GM21619 (cell line): ENCODE measurements at regions not wholly inside any gene's neighbourhood (a gene's known extent, or its start where the extent isn't known, plus 50 kb on each side); places are given as distances from the start of the nearest gene placed in this dataset.
A peak's percentile ranks its signal among the peaks of the same experiment; 100 is the strongest.
"Not testable (repeated sequence)": the region's sequence is repeated elsewhere in the genome, so short reads cannot be mapped to it uniquely, and the experiment has no call there.

Experiments used
- ATAC-seq: cut with Tn5 transposase; IDR thresholded peaks from one replicate; pipeline ENCODE4 v1.9.1; 2021; ENCODE audit not compliant: unreplicated experiment

- not testable (repeated sequence) for ATAC-seq
These were observed 128.6 kb downstream of the ACTR3 start for GRCh38 chr2:114018464-114018863.

GRCh38 chr2:114020668-114021067 lies 130.8 kb downstream of the ACTR3 start:
- no peak for ATAC-seq

GRCh38 chr2:114022360-114023085 lies 132.6 kb downstream of the ACTR3 start:
- ATAC-seq: no peak

- no peak for ATAC-seq
These were observed 134.4 kb downstream of the ACTR3 start for GRCh38 chr2:114024326-114024725.

GRCh38 chr2:114025030-114025429 lies 135.1 kb downstream of the ACTR3 start:
- no peak for ATAC-seq

DNA sequence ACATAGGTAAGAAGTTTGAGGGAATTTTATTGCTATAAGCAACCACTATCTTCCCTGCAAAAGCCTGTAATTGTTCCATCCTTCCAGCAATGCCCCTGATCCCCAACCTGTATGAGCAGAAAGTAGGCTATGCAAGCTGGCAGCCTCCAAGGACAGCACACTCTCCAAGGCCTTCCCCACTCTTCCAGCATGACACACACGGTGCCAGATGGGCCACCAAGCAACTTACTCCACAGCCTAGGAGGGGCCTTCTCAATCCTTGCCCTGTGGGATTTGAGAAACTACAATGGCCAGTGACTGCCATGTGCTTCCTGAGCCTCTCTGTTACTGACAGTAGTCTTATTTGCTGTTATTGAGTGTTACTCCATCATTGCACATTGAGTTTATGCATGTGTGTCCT lies 137.5 kb downstream of the ACTR3 start:
- ATAC-seq: no peak

- ATAC-seq: no peak
These were observed 142.0 kb downstream of the ACTR3 start for GRCh38 chr2:114031605-114032505.

DNA sequence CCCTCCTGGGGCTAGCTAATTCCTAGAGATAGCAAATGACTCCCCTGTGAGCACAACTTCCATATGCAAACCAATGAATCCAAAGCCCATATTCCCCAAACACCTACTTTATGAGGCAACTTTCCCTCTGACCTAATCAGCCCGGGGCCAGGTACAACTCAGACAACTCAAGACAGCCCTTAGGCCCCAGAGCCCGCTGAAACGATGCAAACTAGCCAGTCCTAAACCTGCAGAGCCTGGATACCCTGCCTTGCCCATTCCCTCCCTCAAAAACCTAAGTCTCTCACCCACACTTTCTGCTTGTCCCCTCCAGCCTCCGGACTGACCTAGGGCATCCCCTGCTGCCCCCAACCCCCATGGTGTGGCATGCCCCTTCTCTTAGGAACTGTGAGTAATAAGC lies 142.8 kb downstream of the ACTR3 start:
- ATAC-seq: no peak

DNA sequence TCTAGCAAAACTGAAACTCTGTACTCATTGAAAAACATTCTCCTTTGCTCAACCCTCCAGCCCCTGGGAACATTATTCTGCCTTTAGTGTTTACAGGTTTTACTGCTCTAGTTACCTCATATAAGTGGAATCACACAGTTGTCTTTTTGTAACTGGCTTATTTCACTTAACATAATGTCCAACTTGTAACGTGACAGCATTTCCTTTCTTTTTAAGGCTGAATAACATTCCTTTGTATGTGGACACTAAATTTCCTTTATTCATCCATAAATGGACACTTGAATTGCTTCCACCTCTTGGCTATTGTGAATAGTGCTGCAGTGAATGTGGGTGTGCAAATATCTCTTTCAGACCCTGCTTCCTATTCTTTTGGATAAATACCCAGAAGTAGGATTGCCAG lies 144.9 kb downstream of the ACTR3 start:
- no peak for ATAC-seq

- no peak for ATAC-seq
These were observed 148.8 kb downstream of the ACTR3 start for GRCh38 chr2:114038710-114039109.

- ATAC-seq: no peak
These were observed 149.8 kb downstream of the ACTR3 start for GRCh38 chr2:114039677-114040076.

DNA sequence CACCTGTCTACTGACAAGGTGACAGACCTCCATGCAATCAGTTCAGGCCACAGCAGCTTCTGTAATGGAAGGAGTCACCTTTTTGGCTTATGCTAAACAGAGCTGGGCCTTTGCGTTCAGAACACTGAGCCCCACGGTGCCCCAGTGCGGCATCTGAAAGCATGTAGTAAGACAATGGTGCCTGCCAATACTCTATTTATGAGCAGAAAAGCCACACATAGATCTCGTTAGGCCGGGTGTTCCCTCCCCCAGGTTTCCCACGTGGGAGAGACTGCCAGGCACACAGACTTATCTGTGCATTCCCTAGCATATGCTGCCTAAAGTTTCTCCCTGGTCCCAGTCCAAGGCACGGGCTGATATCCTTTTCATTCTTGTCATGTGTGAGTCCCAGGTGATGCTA lies 150.9 kb downstream of the ACTR3 start:
- ATAC-seq: no peak

GRCh38 chr2:114044985-114045384 lies 155.1 kb downstream of the ACTR3 start:
- ATAC-seq: no peak

- ATAC-seq: no peak
These were observed 156.5 kb downstream of the ACTR3 start for GRCh38 chr2:114046373-114046772.

GRCh38 chr2:114046866-114047435 lies 157.1 kb downstream of the ACTR3 start:
- ATAC-seq: no peak

DNA sequence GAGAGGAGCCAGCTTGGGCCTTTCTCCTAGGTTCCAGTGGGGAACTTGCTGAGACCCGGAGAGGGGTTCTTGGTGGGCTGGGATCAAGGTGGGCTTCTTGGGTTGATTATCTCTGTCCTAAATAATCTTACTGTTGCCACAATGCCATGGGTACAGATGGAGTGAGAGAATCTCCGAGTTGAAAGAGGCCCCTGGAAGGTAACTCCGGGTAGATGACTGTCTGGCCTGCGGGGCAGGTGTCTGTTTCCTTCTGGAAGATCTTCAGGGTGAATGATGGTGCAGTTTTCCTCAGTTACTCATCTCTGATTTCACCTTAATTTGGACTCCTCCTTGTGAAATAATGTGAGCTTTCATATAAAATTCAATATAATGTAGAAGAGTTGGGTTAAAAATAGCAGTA lies 159.4 kb downstream of the ACTR3 start:
- ATAC-seq: no peak

DNA sequence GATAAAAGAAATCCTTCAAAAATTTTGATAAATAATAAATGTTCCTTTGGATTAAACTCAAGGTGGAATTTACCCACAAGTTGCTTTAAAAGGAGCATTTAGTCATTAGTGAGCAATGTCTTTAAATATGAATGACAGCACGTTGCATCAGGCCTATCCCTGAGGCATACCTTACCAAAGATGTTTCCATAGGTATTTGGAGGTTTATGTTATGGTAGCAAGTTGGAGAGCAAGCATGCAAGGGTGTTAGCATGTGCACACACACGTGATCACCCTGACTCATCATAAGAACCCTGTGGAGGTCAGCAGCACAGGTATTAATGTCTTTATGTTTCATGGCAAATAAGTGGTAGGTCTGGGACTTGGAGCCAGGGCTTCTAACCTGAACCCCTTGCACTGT lies 159.9 kb downstream of the ACTR3 start:
- no peak for ATAC-seq

- ATAC-seq: peak; percentile 76
These were observed 166.6 kb downstream of the ACTR3 start for GRCh38 chr2:114056294-114057143.

- no peak for ATAC-seq
These were observed 167.7 kb downstream of the ACTR3 start for GRCh38 chr2:114057638-114058037.

DNA sequence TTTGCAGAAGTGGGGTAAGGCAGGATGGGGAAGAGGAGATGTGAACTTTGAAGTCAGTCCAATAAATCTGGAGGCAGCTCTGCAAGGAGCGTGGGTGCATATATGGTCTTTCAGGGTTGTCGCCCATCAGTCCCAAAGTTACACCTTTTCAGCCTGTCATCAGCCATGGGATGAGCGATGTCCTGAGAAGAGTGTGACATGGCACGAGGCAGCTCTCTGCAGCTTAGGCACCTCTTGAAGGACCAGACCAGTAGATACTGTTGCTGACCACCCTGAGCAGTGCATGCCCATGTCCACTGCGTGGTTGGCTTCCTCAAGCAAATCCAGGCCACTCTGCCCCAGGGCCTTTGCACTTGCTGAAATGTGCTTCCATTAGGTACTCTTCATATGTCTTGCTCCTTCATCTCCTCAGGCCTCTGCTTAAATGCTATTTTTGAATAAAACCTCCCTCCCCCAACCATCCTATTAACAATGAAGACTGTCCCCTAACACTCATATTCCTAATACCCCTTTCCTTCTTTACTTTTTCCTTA lies 171.7 kb downstream of the ACTR3 start:
- no peak for ATAC-seq

GRCh38 chr2:114063346-114063745 lies 173.5 kb downstream of the ACTR3 start:
- no peak for ATAC-seq
